Neural progenitor cell (in vitro differentiated cells): ENCODE measurements at regions not wholly inside any gene's neighbourhood (a gene's known extent, or its start where the extent isn't known, plus 50 kb on each side); places are given as distances from the start of the nearest gene placed in this dataset.

Source experiments
- EZH2 ChIP-seq: fragments of 200-600 bp; sonication (generic); IDR thresholded peaks from 2 replicates; pipeline ENCODE4 v1.6.1; 2017; ENCODE audit warnings: antibody characterized with exemption, mild to moderate bottlenecking, moderate library complexity
- EZH2phosphoT487 ChIP-seq: fragments of 200-600 bp; sonication (generic); IDR thresholded peaks from 2 replicates; pipeline ENCODE4 v1.6.1; 2017; ENCODE audit warnings: antibody characterized with exemption
- TF ChIP-seq, protein P1 (sequence below): fragments of 200-600 bp; sonication (generic); IDR thresholded peaks from 2 replicates; pipeline ENCODE4 v1.5.1; 2017; ENCODE audit warnings: antibody characterized with exemption, mild to moderate bottlenecking

DNA sequence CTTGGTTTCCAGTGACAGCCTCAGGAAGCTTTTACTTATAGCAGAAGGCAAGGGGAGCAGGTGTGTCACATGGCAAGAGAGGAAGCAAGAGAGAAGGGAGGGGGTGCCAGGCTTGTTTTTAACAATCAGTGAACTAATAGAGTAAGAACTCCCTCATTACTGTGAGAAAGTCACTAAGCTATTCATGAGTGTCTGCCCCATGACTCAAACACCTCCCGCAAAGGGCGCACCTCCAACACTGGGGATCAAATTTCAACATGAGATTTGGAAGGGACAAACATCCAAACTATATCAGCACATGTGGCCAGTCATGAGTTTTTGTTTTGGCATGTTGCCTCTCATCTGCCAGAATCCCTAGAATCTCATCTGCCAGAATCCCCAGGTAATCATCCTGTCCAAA is 183.5 kb upstream of the C1QTNF7 start:
- TF ChIP-seq, protein P1, sequence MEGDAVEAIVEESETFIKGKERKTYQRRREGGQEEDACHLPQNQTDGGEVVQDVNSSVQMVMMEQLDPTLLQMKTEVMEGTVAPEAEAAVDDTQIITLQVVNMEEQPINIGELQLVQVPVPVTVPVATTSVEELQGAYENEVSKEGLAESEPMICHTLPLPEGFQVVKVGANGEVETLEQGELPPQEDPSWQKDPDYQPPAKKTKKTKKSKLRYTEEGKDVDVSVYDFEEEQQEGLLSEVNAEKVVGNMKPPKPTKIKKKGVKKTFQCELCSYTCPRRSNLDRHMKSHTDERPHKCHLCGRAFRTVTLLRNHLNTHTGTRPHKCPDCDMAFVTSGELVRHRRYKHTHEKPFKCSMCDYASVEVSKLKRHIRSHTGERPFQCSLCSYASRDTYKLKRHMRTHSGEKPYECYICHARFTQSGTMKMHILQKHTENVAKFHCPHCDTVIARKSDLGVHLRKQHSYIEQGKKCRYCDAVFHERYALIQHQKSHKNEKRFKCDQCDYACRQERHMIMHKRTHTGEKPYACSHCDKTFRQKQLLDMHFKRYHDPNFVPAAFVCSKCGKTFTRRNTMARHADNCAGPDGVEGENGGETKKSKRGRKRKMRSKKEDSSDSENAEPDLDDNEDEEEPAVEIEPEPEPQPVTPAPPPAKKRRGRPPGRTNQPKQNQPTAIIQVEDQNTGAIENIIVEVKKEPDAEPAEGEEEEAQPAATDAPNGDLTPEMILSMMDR: no peak
- TF ChIP-seq EZH2: no peak
- no peak for TF ChIP-seq EZH2phosphoT487
